GM21786 (cell line): ENCODE measurements at regions not wholly inside any gene's neighbourhood (a gene's known extent, or its start where the extent isn't known, plus 50 kb on each side); places are given as distances from the start of the nearest gene placed in this dataset.
A peak's percentile ranks its signal among the peaks of the same experiment; 100 is the strongest.

Source experiments
- ATAC-seq: cut with Tn5 transposase; IDR thresholded peaks from one replicate; pipeline ENCODE4 v1.9.1; 2021; ENCODE audit not compliant: unreplicated experiment

- no peak for ATAC-seq
Measured at GRCh38 chr1:119298687-119299303, 69.8 kb upstream of the HAO2 start.

- ATAC-seq: no peak
Measured at GRCh38 chr1:119302011-119302410, 66.6 kb upstream of the HAO2 start.

- ATAC-seq: no peak
Measured at GRCh38 chr1:119308130-119308700, 60.4 kb upstream of the HAO2 start.

- ATAC-seq: no peak
Measured at GRCh38 chr1:119308806-119309205, 59.8 kb upstream of the HAO2 start.

GRCh38 chr1:119310301-119310700, 58.3 kb upstream of the HAO2 start:
- ATAC-seq: no peak

GRCh38 chr1:119312500-119312899, 56.1 kb upstream of the HAO2 start:
- no peak for ATAC-seq

GRCh38 chr1:119314001-119314796, 54.4 kb upstream of the HAO2 start:
- ATAC-seq: no peak

GRCh38 chr1:119316870-119317416, 51.6 kb upstream of the HAO2 start:
- ATAC-seq: no peak

- peak; percentile 81 for ATAC-seq
Measured at GRCh38 chr1:119318466-119319309, 49.9 kb upstream of the HAO2 start.
